DMS79 (cell line): ENCODE measurements at regions not wholly inside any gene's neighbourhood (a gene's known extent, or its start where the extent isn't known, plus 50 kb on each side); places are given as distances from the start of the nearest gene placed in this dataset.
"Not testable (repeated sequence)": the region's sequence is repeated elsewhere in the genome, so short reads cannot be mapped to it uniquely, and the experiment has no call there.

Source experiments
- DNase-seq: peaks from one replicate; lab custom pipeline; 2025; lab: John Stamatoyannopoulos, UW

DNA sequence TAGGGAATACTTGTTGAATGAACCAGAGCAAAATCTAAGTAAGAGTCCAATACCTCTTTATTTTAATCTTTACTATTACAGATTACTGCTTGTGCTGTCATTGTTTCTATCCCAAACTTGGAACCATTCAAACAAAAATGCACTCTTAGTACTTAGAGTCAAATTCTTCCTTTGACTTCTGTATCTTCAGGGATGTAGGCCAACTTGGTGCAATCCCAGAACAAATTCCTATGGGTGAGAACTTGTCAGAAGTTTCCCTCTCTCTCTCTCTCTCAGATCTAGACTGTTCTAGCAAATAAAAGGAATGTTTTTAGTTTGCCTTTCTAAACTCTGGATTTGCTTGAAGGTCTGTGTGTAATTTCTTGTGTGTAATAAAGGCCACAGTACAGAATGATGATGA, 329.0 kb upstream of the TMTC4 start:
- no peak for DNase-seq

DNA sequence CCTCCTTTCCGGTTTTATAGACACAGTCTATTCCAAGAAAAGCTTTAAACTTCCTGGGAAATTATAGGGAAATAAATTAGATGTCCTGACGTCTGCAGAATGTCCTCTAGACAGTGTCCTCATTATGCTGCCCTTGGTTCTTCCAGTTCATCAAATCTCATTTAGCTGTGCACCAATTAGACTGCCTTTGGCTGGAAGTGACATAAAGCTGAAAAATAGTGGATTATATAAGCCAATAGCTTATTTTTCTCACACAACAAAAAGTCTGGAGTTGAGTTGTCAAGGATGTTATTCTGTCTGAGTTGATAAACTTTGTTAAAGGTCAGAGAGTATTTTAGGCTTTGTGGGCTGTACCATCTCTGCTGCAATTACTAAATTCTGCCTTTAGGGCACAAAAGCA, 314.8 kb upstream of the TMTC4 start:
- DNase-seq: no peak

DNA sequence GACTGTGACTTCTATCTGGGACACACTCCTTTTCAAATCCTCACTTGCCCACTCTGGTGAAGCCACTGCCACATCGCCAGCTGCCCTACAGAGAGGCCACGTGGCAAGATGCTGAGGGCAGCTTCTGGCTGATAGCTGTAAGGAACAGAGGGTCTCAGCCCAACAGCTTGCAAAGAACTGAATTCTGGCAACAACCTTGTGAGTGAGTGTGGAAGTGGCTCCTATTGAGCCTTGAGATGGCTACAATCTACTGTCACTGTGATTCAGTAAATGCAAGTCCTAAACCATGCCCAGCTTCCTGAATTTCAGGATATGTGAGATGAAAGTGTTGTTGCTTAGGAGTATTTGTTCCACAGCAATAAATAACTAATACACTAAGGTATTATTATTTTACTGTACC, 314.3 kb upstream of the TMTC4 start:
- no peak for DNase-seq

DNA sequence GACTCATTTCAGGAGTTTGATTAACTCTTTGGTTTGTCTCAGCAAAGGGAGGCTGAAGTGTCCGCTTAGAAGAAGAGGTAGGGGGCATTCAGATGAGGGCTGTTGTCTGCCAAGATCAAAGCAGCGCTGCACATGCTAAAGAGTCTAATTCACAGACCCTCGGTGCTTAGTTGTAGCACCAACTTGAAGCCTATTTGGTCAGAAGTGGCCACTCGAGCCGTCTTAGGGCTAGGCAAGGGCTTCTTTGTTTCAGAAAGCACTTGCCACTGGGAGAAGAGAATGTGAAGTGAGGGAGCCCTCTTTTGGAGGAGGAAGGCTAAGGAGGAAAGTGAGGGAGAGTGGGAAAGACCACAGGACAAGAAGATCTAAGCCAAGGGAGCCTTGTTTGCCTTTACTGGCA, 313.4 kb upstream of the TMTC4 start:
- DNase-seq: peak; percentile 96

DNA sequence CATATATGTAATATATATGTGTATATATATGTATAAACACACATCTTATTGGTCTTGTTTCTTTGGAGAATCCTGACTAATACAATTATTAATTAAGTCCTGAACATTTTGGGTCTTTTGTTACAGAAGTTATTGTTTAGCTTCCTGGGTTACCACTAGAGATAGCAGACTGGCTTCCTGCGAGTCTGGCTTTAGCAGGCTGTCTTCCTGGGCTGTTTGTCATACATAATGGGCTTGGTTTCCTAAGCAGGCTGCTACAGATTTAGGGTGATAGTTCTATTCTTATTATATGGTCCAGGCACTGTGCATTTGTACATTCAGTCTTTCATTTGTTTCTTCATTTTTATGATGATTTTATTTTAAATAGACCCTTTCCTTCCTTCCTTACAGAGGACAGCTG, 312.0 kb upstream of the TMTC4 start:
- no peak for DNase-seq

DNA sequence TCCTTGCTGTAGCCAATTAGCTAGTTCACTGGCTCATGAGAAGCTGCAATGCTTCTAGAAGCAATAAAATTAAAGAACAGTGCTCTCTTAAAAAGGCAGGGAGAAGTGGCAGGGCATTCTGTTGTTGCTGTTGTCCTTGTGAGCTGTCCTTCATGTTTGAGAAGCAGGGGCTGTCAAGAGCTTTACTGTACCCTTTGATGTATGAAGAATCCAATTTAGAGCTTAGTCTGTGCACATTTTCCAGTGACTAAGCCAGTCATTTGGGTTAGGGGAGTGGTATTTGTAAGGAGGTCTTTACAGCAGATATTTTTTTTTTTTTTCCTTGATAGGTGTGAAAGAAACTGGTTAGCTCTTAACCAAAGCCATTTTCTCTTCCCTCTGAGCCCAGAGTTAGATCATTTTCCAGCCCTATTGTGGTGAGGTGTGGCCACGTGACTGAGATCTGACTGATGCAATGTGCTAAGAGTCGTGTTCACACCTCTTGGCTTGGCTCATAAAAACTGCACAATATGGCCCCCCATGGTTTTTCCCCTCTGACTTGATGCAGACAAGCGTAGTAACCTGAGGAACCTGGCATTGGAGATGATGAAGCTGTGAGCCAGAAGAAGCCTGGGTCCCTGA, 309.6 kb upstream of the TMTC4 start:
- DNase-seq: peak; percentile 75

DNA sequence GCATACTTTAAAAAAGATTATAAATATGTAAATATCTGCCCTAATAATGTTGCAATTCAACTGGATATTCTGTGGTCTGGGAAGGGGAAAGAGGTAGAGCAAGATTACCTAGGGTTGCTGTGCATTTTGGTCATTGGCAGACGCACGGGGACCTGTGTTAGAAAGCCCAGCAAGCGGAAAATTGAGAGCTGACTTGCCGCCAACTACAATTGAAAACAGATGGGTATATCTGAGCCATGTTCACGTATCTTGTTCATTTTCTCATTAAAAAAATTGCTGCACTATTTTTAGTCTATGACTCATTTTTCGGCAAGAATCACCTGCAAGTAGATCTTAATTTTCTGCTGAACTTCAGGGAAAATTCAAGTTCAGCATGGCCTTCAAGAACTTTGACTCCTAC, 308.5 kb upstream of the TMTC4 start:
- DNase-seq: no peak

DNA sequence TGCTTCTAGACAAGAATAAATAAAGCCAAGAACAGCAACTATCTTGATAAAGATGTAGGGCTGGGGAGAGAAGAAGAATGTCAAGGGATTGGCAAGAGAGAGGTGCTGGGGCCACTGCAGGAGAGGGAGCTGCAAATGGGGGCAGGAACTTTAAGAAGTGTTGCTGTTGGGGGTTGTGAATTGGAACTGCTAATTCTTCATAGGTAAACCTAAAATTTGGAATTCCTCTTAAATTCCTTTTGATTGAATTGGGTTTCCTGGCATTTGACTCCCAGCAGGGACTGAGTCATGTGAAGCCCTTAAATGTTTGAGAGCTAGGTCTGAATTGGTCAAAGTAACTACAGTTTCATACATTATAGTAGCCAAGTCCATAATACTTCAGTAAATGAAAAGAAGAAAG, 305.6 kb upstream of the TMTC4 start:
- DNase-seq: no peak

DNA sequence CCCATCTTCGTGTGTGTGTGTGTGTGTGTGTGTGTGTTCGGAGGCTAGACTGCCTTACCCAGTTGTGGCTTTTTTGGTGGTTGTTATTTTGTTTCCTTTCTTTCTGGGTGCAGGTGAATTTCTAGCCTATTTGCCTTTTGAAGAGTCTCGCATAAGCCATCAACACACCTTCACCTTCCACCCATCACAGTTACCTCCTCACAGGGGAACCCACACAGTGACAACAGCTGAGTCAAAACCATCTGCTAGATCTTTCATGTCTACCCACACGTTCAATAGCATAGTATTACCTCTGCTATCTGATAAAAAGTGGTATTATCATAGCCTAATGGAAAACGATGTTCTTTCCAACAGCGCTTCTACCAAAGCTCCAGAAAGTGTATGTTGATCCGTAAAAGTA, 303.2 kb upstream of the TMTC4 start:
- no peak for DNase-seq

DNA sequence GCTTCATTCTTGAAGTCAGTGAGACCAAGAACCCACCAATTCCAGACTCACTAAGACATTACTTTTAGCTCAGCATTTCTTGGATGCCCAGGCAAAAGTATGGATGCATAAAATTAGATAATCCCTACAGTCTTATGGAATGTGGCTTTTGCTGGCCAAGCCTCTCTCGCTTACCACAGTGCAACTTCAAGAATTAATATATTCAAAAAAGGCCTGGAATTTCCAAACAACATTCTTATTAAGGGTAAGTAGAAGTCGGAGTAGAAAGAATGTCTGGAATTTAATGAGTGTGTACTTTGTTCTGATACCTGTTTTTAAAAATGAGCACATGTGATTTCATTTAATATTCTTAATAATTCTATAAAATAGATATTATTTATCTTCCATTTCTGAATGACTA, 302.4 kb upstream of the TMTC4 start:
- DNase-seq: no peak

DNA sequence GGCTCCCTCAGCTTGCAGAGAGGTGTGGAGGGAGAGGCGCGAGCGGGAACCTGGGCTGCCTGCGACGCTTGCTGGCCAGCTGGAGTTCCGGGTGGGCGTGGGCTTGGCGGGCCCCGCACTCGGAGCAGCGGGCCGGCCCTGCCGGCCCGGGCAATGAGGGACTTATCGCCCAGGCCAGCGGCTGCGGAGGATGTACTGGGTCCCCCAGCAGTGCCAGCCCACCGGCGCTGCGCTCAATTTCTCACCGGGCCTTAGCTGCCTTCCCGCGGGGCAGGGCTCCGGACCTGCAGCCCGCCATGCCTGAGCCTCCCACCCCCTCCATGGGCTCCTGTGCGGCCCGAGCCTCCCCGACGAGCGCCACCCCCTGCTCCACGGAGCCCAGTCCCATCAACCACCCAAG, 301.1 kb upstream of the TMTC4 start:
- DNase-seq: not testable (repeated sequence)

DNA sequence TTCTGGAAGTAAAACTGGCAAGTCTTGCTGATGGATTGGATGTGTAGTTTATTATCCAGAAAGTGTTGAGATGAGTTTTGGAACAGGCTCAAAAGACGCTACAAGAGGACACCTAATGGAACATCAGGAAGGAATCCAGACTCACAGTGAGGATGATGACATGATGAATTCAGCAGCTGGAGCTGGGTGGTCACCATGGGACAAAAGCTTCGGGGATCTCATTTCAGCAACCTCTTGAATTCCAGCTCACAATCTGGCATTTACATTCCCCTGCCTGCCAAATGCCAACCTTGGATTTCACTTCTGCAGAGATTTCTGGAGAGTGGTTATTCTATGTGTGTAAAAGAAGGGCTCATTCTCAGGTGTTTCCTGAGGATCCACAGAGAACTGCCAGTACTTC, 288.0 kb upstream of the TMTC4 start:
- DNase-seq: no peak

DNA sequence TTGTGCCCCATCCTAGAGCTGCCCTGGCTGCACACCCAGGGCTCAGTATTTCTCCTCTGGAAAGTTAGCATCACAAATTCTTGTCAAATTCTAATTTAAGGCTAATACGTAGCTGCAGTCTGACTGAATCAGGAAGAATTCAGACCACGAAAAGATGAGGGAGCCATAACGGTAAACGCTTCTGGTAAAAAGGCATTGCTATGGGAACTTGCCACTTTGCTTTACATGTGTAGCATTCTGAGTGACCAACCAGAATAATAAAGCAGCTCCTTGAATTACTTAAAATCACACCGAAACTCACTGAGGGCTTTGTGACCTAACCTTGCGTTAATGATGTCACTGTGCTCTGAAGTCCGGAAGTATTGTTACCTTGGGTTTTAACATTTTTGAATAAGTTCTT, 286.6 kb upstream of the TMTC4 start:
- DNase-seq: no peak

DNA sequence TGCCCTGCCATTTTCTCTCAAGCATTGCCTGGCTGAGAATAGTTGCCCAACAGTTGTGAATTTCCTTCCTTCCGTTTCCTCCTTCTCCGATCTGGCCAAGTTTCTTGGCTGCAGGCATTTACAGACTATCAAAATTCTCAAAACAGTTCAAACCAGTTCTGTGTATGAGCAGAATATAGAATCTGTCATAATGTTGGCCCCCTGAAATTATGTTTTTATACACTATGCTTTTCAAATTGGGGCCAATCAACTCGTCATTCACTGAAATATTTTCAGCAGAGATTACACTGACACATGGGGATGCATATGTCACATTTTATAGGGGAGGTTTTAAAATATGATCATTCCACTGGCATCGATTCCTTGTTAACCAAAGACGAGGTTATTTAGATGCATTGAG, 284.2 kb upstream of the TMTC4 start:
- no peak for DNase-seq

DNA sequence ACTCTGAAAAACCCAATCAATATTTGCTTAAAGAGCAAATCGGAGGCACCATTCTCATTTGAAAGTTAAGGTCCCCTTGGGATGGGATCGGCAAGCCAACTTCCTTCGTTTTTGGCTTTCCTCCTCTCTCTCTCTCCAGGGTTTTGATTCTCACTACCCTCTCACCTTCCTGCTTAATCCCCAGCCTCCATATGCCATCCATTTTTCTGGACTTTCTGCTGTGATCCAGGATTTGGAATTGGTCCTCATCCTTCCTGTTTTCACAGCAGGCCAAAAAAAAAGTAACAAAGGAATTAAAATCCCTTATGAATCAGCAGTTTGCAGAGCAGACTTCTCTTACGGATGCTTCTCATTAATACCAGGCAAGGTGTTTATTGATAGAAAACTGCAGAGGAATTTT, 283.1 kb upstream of the TMTC4 start:
- DNase-seq: no peak

DNA sequence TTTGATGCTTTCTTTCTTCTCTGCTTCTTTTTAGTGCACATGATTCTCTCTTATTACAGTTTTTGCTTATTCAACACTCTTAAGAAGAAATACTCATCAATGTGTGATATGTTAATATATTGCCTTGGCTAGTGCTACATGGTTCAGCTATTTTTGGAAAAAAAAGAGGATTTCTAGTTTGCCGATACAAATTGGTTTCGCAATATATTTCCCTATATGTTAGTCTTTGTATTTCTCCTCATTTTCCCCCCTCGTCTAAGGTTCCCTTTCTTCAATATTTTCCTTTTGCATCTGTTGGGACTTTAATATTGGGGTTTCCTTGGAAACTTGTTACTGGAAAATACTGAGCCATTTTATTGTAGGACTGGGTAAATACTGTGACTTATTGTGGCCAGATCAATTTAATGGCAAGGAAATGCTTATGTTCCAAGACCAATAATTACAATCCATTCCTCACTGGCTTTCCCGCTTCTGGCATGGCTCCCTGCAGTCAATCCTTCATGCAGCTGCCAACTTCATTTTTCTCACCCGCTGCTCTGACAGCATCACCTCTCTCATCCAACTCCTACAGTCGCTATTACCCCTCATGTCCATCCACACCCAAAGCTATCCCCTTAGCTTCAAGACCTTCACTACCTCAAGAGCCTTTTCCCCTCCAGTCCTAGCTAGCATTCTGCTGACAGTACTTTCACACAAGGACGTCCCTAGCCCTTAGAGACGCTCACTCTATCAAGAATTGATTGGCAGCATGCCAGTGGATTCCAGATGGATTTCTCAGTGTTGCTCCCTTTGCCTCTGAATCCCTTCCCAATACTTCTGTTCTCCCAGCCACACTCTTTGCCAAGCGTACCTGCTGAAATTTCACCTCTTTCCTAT, 280.1 kb upstream of the TMTC4 start:
- DNase-seq: peak; percentile 30

DNA sequence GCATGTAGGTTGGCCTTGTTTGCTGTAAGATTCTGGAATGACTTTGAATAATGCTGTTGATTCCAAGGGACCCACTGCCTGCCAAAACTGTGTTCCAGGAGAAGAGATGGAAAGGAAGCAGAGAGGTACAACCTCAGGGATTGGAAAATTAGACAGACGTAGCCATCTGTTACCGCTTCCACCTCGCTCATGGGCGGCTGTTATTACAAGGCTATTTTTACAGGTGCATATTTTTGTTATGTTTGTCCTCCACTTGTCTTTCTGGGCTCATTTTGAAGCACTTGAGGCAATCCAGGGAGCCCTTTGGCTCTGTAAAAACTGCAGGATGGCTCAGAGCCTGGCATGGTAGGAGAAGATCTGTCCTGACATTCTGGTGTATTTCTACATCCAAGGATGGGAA, 276.4 kb upstream of the TMTC4 start:
- DNase-seq: no peak

DNA sequence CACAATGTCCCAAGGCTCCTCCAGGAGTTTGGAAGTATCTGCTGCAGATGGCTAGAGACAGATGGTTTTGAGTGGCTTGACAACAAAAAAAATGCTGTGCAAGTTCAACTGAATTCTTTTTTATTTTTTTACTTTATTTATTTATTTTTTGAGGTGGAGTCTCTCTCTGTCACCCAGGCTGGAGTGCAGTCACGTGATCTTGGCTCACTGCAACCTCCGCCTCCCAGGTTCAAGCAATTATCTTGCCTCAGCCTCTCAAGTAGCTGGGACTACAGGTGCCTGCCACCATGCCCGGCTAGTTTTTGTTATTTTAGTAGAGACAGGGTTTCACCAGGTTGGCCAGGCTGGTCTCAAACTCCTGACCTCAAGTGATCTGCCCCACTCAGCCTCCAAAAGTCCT, 274.3 kb upstream of the TMTC4 start:
- DNase-seq: not testable (repeated sequence)

DNA sequence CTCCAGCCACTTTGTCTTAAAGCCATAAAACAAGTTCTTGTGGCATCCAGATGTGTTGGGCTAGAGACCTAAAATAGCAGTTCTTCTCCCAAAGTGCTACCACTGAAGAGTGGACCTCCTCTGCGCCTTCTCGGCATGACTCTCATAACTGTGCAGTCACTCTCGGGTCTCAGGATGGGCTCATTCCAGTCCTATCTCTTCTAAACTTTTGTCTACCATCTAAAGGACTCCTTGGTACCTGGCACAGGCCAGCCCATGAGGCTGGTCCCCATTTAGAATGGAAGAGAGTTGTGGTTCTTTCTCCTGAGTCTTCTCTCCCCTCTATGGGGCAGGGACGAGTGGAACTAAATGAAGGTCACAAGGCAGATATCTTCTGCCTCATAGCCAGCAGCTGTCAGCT, 272.0 kb upstream of the TMTC4 start:
- no peak for DNase-seq

DNA sequence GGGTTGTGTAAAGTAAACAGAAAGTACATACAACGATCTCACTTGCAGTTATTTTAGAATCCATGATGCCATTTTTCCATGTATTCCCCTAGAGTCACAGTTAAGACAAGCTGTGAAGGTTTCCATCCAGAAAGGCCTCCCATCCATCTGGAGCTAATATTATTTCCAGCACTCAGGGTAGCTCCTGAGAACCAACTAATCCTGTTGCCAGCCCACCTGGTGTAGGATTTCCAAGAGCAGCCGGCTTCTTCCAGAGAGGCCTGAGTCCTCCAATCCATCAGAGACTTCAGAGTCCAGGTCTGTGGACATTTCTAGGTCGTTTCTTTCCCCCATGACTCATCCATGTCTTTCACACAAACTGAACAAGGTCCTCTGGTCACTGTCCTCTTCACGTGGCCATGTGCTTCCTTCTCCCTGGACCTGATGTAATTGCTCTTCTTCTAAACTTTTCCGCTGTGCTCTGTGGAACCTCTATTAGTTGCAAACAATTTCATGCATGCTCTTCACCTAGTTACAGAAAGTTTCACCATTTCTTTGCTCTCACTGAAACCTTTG, 270.3 kb upstream of the TMTC4 start:
- DNase-seq: no peak

DNA sequence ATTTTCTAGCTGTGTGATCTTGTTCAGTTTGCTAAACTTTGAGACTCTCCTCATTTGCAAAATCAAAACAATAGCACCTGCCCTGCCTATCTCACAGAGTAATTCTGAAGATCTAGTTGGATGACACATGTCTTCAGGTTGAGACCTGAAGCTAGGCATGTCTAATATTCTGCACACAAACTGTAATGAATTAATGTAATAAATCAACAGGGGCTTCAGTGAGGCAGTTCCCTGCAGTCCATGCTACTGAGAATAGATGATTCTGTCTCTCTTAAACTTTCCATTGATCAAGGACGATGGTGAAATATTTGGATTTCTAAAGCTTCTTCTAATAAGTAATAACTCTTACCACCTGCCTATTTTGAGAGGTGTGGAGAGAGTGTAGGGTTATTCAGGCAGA, 268.1 kb upstream of the TMTC4 start:
- DNase-seq: no peak

DNA sequence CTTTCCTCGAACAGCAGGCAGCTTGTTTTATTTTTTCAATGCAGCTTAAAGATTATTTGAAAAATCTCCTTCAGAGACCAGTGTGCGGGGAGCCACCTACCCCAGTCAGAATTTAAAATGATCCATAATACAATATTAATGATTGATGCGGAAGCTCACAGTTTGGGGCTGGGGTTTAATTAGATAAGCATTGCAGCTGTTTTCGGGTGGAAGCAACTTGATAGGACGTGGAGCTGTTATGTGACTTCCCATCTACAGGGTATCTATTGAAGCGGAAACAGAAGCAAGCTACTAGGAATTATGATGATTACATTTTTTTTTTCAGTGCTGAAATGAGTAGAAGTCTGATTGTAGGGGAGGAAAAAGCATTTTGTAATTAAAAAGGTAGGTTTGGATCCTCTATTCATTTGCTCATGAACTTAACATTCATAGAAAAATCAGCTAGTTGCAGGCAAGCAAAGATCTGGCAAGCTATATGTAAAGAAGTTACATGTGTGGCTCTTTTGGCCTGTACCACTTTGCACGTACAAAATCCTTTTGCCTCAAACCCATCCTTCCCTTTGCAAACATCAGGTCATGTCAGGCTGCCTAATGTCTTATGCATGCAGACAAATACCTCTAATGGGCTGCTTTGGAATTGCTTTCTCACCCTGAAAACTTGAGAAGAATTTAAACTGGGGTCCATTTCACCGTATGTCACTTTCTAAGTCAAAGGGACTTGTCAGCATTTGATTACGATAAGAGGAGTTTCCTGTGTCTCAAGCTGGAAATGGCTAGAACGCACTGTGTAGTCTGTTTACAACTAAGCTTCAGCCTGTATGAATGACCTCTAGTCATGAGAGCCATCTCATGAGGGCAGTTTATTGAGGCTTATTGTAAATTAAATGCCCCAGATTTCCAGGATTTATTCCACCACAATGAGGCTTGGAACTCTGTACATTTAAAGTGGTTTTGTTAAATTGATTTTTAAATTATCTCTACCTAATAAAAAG, 267.1 kb upstream of the TMTC4 start:
- DNase-seq: peak; percentile 32
